NCI-H1436 (cell line): ENCODE measurements at regions not wholly inside any gene's neighbourhood (a gene's known extent, or its start where the extent isn't known, plus 50 kb on each side); places are given as distances from the start of the nearest gene placed in this dataset.

ENCODE experiments used
- DNase-seq: peaks from one replicate; lab custom pipeline; 2025; lab: John Stamatoyannopoulos, UW

- DNase-seq = no peak
Measured at GRCh38 chr3:90015688-90016356, 908.4 kb downstream of the EPHA3 start.

GRCh38 chr3:90016555-90016954 lies 909.1 kb downstream of the EPHA3 start:
- DNase-seq = no peak

GRCh38 chr3:90018779-90019178 lies 911.4 kb downstream of the EPHA3 start:
- DNase-seq = no peak

DNA sequence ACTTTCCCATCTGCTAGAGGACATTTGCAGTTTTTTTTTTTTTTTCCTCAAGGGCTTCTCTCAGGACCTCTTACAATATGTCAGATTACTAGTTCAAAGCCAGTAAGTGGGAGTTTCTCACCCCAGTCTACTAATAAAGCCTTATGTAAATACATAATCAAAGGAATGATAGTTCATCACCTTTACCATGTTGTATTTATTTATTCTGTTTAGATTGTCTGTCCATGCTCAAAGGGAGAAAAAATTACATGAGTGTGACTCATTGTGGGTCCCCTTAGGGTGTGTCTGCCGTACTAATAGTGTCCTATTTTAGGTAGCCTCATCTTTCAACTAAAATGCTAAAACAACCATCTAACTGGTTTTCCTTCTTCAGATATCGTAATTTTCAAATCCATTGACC lies 917.6 kb downstream of the EPHA3 start:
- no peak for DNase-seq

DNA sequence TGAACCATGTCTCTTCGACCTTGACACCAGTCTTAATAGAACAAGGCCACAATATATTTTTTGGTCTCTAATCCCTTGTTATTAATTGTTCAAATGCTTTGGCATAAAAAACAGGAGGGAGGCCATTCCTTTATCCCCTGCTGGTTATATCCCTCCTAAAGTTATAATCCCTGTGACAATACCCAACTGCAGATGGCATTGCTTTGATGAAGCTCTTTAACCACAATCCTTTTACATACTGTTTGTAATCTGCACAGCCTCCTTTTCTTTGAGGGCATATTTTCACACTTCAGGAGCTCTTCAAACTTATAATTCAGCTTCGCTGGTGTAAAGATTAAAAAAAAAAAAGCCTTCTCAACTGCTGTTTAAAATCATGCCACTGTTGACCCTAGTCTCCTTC lies 919.0 kb downstream of the EPHA3 start:
- no peak for DNase-seq

GRCh38 chr3:90031121-90031520 lies 923.7 kb downstream of the EPHA3 start:
- no peak for DNase-seq

- no peak for DNase-seq
Measured at GRCh38 chr3:90032980-90033641, 925.7 kb downstream of the EPHA3 start.

- DNase-seq = no peak
Measured at GRCh38 chr3:90034038-90034437, 926.6 kb downstream of the EPHA3 start.

DNA sequence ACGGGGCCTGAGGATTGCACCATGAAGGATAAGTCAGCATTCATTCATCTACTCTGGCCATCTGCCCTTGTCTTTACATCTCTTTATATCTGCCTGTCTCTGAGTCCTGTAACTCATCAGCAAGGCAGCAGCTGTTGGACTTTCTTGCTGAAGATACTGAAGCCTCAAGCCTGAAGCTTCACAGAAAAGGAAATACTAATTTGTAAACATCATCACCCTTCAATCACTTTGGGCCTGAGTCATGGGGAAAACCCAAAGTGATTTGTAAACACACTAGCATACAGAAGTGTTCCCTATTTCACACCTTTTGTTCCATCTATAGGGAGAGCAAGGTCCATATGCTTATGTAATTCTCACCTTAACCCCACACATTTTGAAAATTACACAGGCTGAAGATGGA lies 928.2 kb downstream of the EPHA3 start:
- DNase-seq = no peak

DNA sequence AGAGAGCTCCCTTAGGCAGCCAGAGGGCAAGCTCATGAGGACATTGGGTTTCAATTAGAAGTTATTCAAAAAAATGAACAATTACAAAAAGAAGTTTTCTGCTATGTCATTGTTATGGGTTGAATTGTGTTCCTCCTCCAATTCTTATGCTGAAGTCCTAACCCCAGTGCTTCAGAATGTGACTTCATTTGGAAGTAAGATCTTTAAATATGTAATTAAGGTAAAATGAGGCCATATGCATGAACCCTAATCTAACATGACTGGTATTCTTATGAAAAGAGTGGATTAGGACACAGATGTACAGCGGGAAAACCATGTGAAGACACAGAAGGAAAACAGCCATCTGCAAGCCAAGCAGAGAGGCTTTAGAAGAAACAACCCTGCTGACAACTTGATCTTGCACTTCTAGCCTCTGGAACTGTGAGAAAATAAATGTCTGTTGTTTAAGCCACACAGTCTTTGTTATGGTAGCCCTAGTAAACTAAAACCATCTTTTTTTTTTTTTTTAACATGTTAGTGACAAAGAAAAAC lies 929.6 kb downstream of the EPHA3 start:
- no peak for DNase-seq

- no peak for DNase-seq
Measured at GRCh38 chr3:90039994-90040393, 932.6 kb downstream of the EPHA3 start.

DNA sequence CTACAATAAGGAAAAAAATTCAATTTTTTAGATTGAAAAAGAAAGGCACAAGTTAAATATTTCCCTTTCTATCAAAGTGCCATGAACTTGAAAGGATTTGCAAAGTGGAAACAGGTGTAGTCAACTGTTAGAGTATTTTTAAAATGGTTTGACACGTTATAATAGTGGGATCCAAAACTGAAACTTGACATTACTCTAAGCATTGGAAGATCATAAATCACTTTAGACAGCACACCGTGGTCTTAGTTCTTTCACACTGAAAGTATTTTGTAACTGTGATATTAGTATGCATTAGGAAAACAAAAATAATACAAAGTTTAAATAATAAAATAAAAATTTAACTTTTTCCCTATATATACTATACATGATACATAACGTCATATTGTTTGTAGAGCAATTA lies 933.1 kb downstream of the EPHA3 start:
- DNase-seq = no peak

- no peak for DNase-seq
Measured at GRCh38 chr3:90041995-90042394, 934.6 kb downstream of the EPHA3 start.

- DNase-seq = no peak
Measured at GRCh38 chr3:90043287-90043686, 935.9 kb downstream of the EPHA3 start.

DNA sequence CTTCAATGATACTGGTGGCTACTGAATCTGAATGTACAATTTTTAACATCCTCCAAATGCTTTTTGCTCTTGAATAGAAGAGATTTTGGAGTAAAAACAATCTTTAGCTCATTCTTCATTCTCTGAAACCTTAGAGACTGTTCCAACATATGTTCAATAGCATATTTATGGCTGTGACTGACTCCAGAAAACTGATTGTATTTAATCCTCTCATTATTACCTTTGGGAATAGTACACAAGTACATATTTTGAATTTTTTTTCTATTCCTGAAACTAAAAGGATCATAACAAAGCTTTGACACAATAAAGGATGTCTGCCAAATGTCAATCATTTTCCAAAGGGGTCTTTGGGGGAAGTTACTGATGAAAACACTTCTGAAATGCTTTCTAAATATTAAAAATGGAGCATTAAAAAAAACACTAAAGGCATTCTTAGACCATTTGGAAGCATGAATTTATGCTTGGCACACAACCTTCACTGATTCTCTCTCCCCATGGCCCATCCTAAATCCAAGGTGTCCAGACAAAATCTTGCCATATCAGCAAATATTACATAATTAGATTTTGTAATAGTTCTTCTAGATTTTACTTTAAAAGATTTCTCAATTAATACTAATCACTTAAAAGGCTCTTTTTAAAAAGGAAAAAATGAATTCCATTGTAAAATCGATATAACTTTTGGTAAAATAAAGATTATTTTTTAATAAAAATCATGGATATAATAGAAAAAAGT lies 936.8 kb downstream of the EPHA3 start:
- no peak for DNase-seq

DNA sequence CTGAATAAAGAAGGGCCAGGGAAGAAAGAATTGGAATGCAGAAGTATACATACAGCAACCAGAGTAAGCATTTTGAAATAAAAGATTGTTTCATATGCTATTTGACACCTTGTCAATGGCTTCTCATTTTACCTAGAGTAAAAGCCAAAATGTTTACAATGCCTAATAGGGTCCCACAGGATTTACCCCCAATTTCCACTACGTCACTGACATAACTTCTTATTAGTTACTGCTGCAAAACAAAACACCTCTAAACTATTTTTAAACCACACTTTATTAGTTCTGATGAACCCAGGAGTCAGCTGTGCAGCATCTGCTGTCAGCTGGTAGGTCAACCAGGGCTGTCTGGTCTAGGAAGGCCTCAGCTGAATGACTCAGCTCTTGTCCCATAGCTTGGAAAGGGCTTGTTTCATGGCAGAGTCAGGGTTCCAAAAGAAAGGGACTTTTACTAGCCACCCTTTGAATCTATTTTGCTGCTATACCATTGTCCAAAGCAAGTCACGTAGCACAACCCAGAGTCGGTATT lies 945.1 kb downstream of the EPHA3 start:
- no peak for DNase-seq

GRCh38 chr3:90054311-90054710 lies 946.9 kb downstream of the EPHA3 start:
- DNase-seq = no peak

- DNase-seq = no peak
Measured at GRCh38 chr3:90055666-90056065, 948.2 kb downstream of the EPHA3 start.

DNA sequence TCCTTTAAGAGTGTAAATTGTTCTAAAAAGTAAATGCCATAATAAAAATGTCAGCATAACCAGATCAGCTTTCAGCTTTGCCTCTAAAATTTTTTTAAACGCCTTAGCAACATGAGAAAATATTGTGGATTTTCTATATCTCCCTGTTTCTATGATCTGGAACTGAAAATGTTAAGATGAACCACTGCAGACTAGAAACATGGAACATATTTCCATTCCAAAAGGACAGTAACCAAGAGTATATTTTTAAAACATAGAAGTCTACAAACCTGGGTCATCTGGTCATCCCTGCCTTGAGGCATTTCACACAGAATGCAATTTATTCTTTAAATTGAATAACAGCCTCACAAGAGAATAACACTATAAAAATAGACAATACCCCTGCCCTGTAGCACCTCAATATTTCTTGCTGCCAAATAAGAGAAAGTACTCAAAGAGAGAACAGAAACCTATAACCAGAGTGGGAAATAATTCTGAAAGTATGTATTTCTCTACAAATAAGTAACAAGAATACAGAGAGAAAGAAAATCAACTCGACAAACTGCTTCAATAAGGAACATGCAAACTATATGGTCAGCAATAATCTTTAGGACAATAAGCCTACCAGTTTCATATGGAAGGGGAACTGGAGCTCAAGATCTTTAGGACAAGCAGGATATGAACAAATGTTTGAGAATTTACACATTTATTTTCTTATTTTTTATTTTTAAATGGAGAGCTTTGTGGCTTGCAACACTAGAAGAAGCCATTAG lies 949.0 kb downstream of the EPHA3 start:
- no peak for DNase-seq

DNA sequence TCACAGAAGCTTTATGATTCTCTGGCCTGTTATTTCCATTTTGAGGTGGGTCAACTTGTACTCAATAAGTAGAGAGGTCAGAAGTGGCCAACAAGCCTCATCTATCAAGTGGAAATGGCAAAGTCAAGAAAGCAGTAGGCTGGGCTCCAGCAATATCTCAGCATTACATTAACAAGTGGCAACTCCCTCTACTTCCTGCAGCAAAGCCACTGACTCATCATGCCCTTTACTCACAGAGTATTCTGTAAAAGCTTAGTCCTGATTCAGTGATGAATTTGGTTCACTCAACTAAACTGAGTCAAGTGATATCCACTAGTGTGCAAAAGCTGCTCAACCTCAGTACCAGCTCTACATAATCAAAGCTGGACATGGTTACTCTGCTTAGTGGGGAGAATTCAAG lies 954.6 kb downstream of the EPHA3 start:
- no peak for DNase-seq

GRCh38 chr3:90062631-90063200 lies 955.3 kb downstream of the EPHA3 start:
- no peak for DNase-seq

DNA sequence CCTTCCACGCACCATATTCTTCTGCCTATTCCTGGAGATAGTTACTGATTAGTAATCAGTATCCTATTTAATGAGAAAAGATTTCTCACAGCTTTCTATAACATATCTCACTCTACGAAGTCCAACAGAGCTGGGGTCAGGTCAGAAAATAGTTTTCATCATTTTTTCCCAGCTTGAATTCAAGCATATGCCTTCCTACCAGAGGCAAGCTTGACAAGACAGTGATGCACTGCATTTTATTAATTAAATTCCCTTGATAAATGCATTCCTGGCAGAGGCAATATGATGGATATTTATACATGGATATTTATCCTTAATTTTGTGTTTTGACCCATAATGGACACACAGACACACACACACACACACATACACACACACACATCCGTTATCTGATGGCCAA lies 961.4 kb downstream of the EPHA3 start:
- no peak for DNase-seq
